ENCODE measurements at regions not wholly inside any gene's neighbourhood (a gene's known extent, or its start where the extent isn't known, plus 50 kb on each side); places are given as distances from the start of the nearest gene placed in this dataset.

DNA sequence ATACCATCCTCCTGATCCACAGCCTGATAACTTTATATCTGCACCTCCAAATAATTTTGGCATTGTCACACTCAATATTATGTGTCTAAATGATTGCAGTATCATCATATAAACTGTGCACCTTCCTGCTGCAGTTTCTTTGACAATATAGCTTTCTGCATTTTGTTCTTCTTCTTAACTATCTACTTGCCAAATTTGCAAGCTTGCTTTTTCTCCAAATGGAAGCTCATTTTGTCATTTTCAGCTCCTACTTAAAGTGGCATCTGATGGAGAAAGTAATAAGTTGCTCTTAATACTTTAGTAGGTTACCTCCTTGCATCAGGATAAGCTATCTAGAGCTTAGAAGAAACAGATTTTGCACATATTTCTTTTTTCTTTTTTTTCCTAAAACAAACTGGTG is 74.0 kb upstream of the DEFB112 start:
- TF ChIP-seq, protein P1, sequence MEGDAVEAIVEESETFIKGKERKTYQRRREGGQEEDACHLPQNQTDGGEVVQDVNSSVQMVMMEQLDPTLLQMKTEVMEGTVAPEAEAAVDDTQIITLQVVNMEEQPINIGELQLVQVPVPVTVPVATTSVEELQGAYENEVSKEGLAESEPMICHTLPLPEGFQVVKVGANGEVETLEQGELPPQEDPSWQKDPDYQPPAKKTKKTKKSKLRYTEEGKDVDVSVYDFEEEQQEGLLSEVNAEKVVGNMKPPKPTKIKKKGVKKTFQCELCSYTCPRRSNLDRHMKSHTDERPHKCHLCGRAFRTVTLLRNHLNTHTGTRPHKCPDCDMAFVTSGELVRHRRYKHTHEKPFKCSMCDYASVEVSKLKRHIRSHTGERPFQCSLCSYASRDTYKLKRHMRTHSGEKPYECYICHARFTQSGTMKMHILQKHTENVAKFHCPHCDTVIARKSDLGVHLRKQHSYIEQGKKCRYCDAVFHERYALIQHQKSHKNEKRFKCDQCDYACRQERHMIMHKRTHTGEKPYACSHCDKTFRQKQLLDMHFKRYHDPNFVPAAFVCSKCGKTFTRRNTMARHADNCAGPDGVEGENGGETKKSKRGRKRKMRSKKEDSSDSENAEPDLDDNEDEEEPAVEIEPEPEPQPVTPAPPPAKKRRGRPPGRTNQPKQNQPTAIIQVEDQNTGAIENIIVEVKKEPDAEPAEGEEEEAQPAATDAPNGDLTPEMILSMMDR (IDR thresholded peaks at IDR 0.05), result no peak
- no peak for TF ChIP-seq TCF7L2 (IDR thresholded peaks at IDR 0.05; ENCODE audit: low read depth, low read length)
- TF ChIP-seq POLR2AphosphoS5 (IDR thresholded peaks at IDR 0.05; ENCODE audit: low read depth, low read length), result no peak
- TF ChIP-seq, protein P2, sequence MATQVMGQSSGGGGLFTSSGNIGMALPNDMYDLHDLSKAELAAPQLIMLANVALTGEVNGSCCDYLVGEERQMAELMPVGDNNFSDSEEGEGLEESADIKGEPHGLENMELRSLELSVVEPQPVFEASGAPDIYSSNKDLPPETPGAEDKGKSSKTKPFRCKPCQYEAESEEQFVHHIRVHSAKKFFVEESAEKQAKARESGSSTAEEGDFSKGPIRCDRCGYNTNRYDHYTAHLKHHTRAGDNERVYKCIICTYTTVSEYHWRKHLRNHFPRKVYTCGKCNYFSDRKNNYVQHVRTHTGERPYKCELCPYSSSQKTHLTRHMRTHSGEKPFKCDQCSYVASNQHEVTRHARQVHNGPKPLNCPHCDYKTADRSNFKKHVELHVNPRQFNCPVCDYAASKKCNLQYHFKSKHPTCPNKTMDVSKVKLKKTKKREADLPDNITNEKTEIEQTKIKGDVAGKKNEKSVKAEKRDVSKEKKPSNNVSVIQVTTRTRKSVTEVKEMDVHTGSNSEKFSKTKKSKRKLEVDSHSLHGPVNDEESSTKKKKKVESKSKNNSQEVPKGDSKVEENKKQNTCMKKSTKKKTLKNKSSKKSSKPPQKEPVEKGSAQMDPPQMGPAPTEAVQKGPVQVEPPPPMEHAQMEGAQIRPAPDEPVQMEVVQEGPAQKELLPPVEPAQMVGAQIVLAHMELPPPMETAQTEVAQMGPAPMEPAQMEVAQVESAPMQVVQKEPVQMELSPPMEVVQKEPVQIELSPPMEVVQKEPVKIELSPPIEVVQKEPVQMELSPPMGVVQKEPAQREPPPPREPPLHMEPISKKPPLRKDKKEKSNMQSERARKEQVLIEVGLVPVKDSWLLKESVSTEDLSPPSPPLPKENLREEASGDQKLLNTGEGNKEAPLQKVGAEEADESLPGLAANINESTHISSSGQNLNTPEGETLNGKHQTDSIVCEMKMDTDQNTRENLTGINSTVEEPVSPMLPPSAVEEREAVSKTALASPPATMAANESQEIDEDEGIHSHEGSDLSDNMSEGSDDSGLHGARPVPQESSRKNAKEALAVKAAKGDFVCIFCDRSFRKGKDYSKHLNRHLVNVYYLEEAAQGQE (IDR thresholded peaks at IDR 0.05; ENCODE audit: insufficient read depth in 1 of 2, low read depth in 2 of 2, low read length in 1 of 2), result no peak
- no peak for TF ChIP-seq SIN3A (IDR thresholded peaks at IDR 0.05; ENCODE audit: borderline replicate concordance, insufficient read depth, low read depth, low read length)
